ENCODE measurements at regions not wholly inside any gene's neighbourhood (a gene's known extent, or its start where the extent isn't known, plus 50 kb on each side); places are given as distances from the start of the nearest gene placed in this dataset.

DNA sequence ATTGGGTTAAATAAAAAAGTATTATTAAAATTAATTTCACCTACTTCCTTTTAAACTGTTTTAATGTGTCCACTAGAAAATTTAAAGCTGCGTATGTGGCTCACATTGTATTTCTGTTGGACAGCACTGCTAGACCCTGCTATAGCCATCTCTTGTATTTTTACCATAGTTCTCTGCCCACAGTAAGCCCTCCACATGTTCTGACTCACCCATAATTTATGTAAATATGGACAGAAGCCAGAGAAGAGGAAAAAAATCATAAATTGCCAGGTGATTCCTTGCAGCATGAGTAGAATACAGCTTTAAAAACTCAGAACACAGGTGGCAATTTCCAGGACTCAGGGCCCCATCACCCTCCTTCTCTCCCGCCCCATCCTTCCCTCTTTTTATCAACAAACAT is 142.4 kb upstream of the MEX3C start:
- no peak overlapping the region for H3K27ac ChIP-seq
- H3K36me3 ChIP-seq, result no peaks in the 10 kb centered on the region
- H3K4me1 ChIP-seq, result no peaks in the 10 kb centered on the region
- no peaks in the 10 kb centered on the region for H3K9me3 ChIP-seq
- no peak for DNase-seq (ENCODE audit: extremely low spot score in 2 of 2)
- TF ChIP-seq, protein P1, sequence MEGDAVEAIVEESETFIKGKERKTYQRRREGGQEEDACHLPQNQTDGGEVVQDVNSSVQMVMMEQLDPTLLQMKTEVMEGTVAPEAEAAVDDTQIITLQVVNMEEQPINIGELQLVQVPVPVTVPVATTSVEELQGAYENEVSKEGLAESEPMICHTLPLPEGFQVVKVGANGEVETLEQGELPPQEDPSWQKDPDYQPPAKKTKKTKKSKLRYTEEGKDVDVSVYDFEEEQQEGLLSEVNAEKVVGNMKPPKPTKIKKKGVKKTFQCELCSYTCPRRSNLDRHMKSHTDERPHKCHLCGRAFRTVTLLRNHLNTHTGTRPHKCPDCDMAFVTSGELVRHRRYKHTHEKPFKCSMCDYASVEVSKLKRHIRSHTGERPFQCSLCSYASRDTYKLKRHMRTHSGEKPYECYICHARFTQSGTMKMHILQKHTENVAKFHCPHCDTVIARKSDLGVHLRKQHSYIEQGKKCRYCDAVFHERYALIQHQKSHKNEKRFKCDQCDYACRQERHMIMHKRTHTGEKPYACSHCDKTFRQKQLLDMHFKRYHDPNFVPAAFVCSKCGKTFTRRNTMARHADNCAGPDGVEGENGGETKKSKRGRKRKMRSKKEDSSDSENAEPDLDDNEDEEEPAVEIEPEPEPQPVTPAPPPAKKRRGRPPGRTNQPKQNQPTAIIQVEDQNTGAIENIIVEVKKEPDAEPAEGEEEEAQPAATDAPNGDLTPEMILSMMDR (IDR thresholded peaks at IDR 0.05), result no peak
- no peak for TF ChIP-seq POLR2AphosphoS5 (IDR thresholded peaks at IDR 0.05; ENCODE audit: insufficient read depth in 1 of 2, low read depth in 1 of 2)
- TF ChIP-seq POLR2A (IDR thresholded peaks at IDR 0.05), result no peak
- H3K4me3 ChIP-seq, result no peak overlapping the region
- intact Hi-C loops (cut with DNase I), result no loop called here
- H3K27me3 ChIP-seq, result no peaks in the 10 kb centered on the region

DNA sequence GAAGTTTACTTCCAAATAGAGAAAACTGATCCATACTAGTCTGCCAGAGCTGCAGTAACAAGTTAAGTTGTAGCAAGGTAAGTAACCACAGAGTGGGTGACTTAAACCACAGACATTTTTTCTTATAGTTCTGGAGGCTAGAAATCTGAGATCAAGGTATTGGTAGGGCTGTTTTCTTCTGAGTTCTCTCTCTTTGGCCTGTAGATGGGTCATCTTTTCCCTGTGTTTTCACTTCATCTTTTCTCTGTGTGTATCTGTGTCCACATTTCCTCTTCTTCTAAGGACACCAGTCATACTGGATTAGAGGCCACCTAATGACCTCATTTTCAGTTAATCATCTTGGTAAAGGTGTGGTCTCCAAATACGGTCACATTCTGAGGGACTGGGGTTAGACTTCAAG is 142.9 kb upstream of the MEX3C start:
- DNase-seq (ENCODE audit: extremely low spot score in 2 of 2), result no peak
- H3K4me1 ChIP-seq, result no peaks in the 10 kb centered on the region
- H3K27ac ChIP-seq, result no peak overlapping the region
- H3K4me3 ChIP-seq, result no peak overlapping the region
- no peaks in the 10 kb centered on the region for H3K9me3 ChIP-seq
- no peaks in the 10 kb centered on the region for H3K36me3 ChIP-seq
- intact Hi-C loops (cut with DNase I), result no loop called here
- TF ChIP-seq POLR2A (IDR thresholded peaks at IDR 0.05) (no peak), POLR2AphosphoS5 (IDR thresholded peaks at IDR 0.05; ENCODE audit: insufficient read depth in 1 of 2, low read depth in 1 of 2) (no peak)
- TF ChIP-seq, protein P1 (IDR thresholded peaks at IDR 0.05), result no peak
- H3K27me3 ChIP-seq, result no peaks in the 10 kb centered on the region

DNA sequence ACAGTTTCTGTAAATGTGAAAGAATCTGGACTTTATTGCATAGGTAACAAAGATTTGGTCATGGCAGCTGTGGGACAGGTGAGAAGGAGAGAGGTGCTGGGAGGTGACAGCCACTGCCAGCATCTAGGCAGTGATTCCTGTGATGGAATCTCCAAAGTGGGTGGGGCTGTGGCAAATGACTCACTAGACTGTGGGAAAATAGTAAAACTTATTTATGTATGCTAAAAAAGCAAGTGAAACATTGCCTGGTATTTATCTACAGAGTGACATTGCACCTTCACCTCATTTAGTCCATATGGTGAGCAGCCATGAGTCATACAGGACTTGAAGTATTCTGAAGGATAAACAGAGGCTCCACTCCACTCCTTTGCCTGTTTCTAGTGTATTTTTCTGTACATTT is 145.3 kb upstream of the MEX3C start:
- H3K36me3 ChIP-seq, result no peaks in the 10 kb centered on the region
- TF ChIP-seq POLR2A (IDR thresholded peaks at IDR 0.05) (no peak), POLR2AphosphoS5 (IDR thresholded peaks at IDR 0.05; ENCODE audit: insufficient read depth in 1 of 2, low read depth in 1 of 2) (no peak)
- TF ChIP-seq, protein P1 (IDR thresholded peaks at IDR 0.05), result no peak
- DNase-seq (ENCODE audit: extremely low spot score in 2 of 2), result no peak
- no peaks in the 10 kb centered on the region for H3K4me1 ChIP-seq
- no peak overlapping the region for H3K27ac ChIP-seq
- no peaks in the 10 kb centered on the region for H3K27me3 ChIP-seq
- H3K4me3 ChIP-seq, result no peak overlapping the region
- no peaks in the 10 kb centered on the region for H3K9me3 ChIP-seq
- intact Hi-C loops (cut with DNase I), result no loop called here

DNA sequence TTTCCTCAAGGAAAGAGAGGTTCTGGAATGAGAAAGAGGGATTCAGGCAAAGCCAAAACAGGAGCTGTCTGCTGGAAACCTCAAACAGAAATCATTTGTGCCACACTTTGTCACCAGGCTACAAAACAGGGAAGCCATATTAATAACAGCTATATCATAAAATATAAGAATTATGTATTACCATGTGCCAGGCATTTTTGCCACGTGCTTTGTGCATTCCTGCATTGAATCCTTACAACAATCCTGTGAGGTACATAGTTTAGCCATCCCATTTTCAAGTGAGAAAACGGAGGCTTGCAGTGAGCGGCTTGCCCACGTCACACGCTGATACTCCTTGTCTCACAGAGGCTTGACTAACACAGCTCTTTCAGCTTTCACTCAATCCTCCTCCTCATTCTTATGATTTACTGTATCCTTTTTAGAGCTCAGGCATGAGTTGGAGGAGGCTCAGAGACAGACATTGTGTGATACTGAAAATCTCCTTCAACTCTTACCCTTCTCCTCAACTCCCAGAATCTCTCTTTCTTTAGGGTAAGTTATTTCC is 148.4 kb upstream of the MEX3C start:
- Histone ChIP-seq H3K27ac (no peak overlapping the region), H3K4me1 (no peaks in the 10 kb centered on the region), H3K9me3 (no peaks in the 10 kb centered on the region), H3K4me3 (no peak overlapping the region), H3K36me3 (no peaks in the 10 kb centered on the region), H3K27me3 (no peaks in the 10 kb centered on the region)
- intact Hi-C loops (cut with DNase I), result no loop called here
- TF ChIP-seq POLR2A (IDR thresholded peaks at IDR 0.05), result no peak
- TF ChIP-seq, protein P1 (IDR thresholded peaks at IDR 0.05), result no peak
- no peak for TF ChIP-seq POLR2AphosphoS5 (IDR thresholded peaks at IDR 0.05; ENCODE audit: insufficient read depth in 1 of 2, low read depth in 1 of 2)
- DNase-seq (ENCODE audit: extremely low spot score in 2 of 2), result no peak

DNA sequence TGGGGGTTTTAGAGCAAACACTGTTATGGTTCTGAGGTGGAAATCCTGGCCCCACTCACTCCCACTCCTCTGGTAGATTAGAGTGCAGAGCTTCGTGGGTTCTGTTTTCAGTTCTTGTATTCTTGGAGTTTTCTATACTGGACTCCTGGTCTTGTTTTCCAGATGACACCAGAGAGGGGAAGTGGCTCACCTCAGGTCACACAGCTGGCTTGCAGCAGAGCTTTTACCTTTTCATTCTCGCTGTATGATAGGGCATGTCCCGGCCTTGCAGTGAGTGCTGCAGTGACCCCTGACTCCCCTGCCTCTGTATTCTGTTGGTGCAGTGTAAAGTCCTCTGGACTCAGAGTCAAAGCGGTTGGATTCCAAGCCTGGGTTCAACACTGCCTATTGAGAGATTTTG is 148.9 kb upstream of the MEX3C start:
- Histone ChIP-seq H3K4me3 (no peak overlapping the region), H3K4me1 (no peaks in the 10 kb centered on the region), H3K27ac (no peak overlapping the region), H3K9me3 (no peaks in the 10 kb centered on the region), H3K27me3 (no peaks in the 10 kb centered on the region), H3K36me3 (no peaks in the 10 kb centered on the region)
- TF ChIP-seq POLR2AphosphoS5 (IDR thresholded peaks at IDR 0.05; ENCODE audit: insufficient read depth in 1 of 2, low read depth in 1 of 2), result no peak
- TF ChIP-seq POLR2A (IDR thresholded peaks at IDR 0.05), result no peak
- TF ChIP-seq, protein P1 (IDR thresholded peaks at IDR 0.05), result no peak
- DNase-seq (ENCODE audit: extremely low spot score in 2 of 2), result no peak
- intact Hi-C loops (cut with DNase I), result no loop called here

Measured in vagina (tissue), 2 donors.